ENCODE measurements at regions not wholly inside any gene's neighbourhood (a gene's known extent, or its start where the extent isn't known, plus 50 kb on each side); places are given as distances from the start of the nearest gene placed in this dataset.
"Not testable (repeated sequence)": the region's sequence is repeated elsewhere in the genome, so short reads cannot be mapped to it uniquely, and the experiment has no call there.

- H3K4me3 ChIP-seq (ENCODE audit: low read depth, low read length): no peak overlapping the region
Measured at GRCh38 chr3:194879126-194879877, 193.6 kb downstream of the FAM43A start.

GRCh38 chr3:194879991-194880939, 194.6 kb downstream of the FAM43A start:
- H3K4me3 ChIP-seq (ENCODE audit: low read depth, low read length): no peak overlapping the region

- no peak overlapping the region for H3K4me3 ChIP-seq (ENCODE audit: low read depth, low read length)
Measured at GRCh38 chr3:194880940-194881925, 195.6 kb downstream of the FAM43A start.

- no peak overlapping the region for H3K4me3 ChIP-seq (ENCODE audit: low read depth, low read length)
Measured at GRCh38 chr3:194884649-194885315, 199.1 kb downstream of the FAM43A start.

- H3K4me3 ChIP-seq (ENCODE audit: low read depth, low read length): no peak overlapping the region
Measured at GRCh38 chr3:194885766-194886165, 200.1 kb downstream of the FAM43A start.

GRCh38 chr3:194886836-194887235, 201.2 kb downstream of the FAM43A start:
- H3K4me3 ChIP-seq (ENCODE audit: low read depth, low read length): no peak overlapping the region

GRCh38 chr3:194888062-194888461, 202.4 kb downstream of the FAM43A start:
- H3K4me3 ChIP-seq (ENCODE audit: low read depth, low read length): not testable (repeated sequence)

- no peak overlapping the region for H3K4me3 ChIP-seq (ENCODE audit: low read depth, low read length)
Measured at GRCh38 chr3:194888916-194889315, 203.2 kb downstream of the FAM43A start.

- no peak overlapping the region for H3K4me3 ChIP-seq (ENCODE audit: low read depth, low read length)
Measured at GRCh38 chr3:194890091-194890490, 204.4 kb downstream of the FAM43A start.

GRCh38 chr3:194893121-194893987, 207.7 kb downstream of the FAM43A start:
- H3K4me3 ChIP-seq (ENCODE audit: low read depth, low read length): no peak overlapping the region

- no peak overlapping the region for H3K4me3 ChIP-seq (ENCODE audit: low read depth, low read length)
Measured at GRCh38 chr3:194894538-194894937, 208.9 kb downstream of the FAM43A start.

- H3K4me3 ChIP-seq (ENCODE audit: low read depth, low read length): no peak overlapping the region
Measured at GRCh38 chr3:194900854-194901522, 215.3 kb downstream of the FAM43A start.

GRCh38 chr3:194903447-194903846, 217.8 kb downstream of the FAM43A start:
- not testable (repeated sequence) for H3K4me3 ChIP-seq (ENCODE audit: low read depth, low read length)

GRCh38 chr3:194904999-194905398, 219.3 kb downstream of the FAM43A start:
- not testable (repeated sequence) for H3K4me3 ChIP-seq (ENCODE audit: low read depth, low read length)

GRCh38 chr3:194905696-194906095, 220.0 kb downstream of the FAM43A start:
- H3K4me3 ChIP-seq (ENCODE audit: low read depth, low read length): no peak overlapping the region

GRCh38 chr3:194906229-194906629, 220.5 kb downstream of the FAM43A start:
- H3K4me3 ChIP-seq (ENCODE audit: low read depth, low read length): no peak overlapping the region

GRCh38 chr3:194906970-194907629, 221.4 kb downstream of the FAM43A start:
- H3K4me3 ChIP-seq (ENCODE audit: low read depth, low read length): no peak overlapping the region

- H3K4me3 ChIP-seq (ENCODE audit: low read depth, low read length): no peak overlapping the region
Measured at GRCh38 chr3:194907811-194908210, 222.1 kb downstream of the FAM43A start.

Data from iPS-11a (cell line).